Parathyroid adenoma (tissue), 2 donors: ENCODE measurements at regions not wholly inside any gene's neighbourhood (a gene's known extent, or its start where the extent isn't known, plus 50 kb on each side); places are given as distances from the start of the nearest gene placed in this dataset.

ENCODE experiments used
- H2AFZ ChIP-seq: fragments of 300-600 bp; sonication (generic); one replicate; pipeline ENCODE4 v1.7.0; 2017; ENCODE audit warnings: antibody characterized with exemption, mild to moderate bottlenecking
- H3K27ac ChIP-seq: fragments of 300-600 bp; sonication (generic); one replicate; pipeline ENCODE4 v1.7.0; 2017
- H3K27me3 ChIP-seq: fragments of 300-600 bp; sonication (generic); one replicate; pipeline ENCODE4 v1.7.0; 2017; ENCODE audit warnings: low read length; ENCODE audit not compliant: control insufficient read depth, insufficient read depth
- H3K36me3 ChIP-seq: fragments of 300-600 bp; sonication (generic); one replicate; pipeline ENCODE4 v1.7.0; 2017; ENCODE audit warnings: low read length; ENCODE audit not compliant: control insufficient read depth, insufficient read depth
- H3K4me1 ChIP-seq: fragments of 300-600 bp; sonication (generic); one replicate; pipeline ENCODE4 v1.7.0; 2017; ENCODE audit warnings: control low read depth
- H3K4me2 ChIP-seq: fragments of 300-600 bp; sonication (generic); one replicate; pipeline ENCODE4 v1.7.0; 2017; ENCODE audit warnings: low read length
- H3K4me3 ChIP-seq: fragments of 300-600 bp; sonication (generic); one replicate; pipeline ENCODE4 v1.7.0; 2017; ENCODE audit warnings: low read depth, low read length
- H3K79me2 ChIP-seq: fragments of 300-600 bp; sonication (generic); one replicate; pipeline ENCODE4 v1.7.0; 2017; ENCODE audit warnings: control low read depth
- H3K9ac ChIP-seq: fragments of 300-600 bp; sonication (generic); one replicate; pipeline ENCODE4 v1.7.0; 2017; ENCODE audit warnings: mild to moderate bottlenecking
- H3K9me3 ChIP-seq: fragments of 300-600 bp; sonication (generic); one replicate; pipeline ENCODE4 v1.7.0; 2017; ENCODE audit warnings: low read length; ENCODE audit not compliant: control insufficient read depth
- CTCF ChIP-seq: fragments of 300-600 bp; sonication (generic); IDR thresholded peaks from one replicate; pipeline ENCODE4 v1.7.0; 2017; ENCODE audit warnings: antibody characterized with exemption, mild to moderate bottlenecking
- donor health status: primary hyperparathyroidism.

DNA sequence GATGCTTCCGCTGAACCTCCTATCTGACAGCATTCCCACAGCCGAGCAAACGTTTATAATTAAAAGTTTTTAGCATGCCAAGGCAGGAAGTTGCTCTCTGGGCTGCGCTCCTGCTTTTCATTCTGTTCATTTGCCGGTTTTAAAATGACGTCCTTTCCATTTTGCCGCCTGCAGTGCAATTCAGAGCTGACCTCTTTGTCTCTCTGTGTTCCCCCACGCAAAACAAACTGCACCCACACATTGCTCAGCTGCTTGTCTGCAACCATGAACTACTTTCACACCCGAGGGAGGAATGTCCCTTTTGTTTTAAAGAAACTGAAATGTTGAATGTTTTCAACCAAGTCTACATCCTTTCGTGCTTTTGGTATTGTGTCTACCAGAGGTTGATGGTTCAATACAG is 416.5 kb downstream of the EFNB2 start:
- no peak overlapping the region for H3K27ac ChIP-seq
- no peaks in the 10 kb centered on the region for H3K27me3 ChIP-seq
- H3K36me3 ChIP-seq = no peaks in the 10 kb centered on the region
- no peaks in the 10 kb centered on the region for H3K4me1 ChIP-seq
- H3K4me3 ChIP-seq = no peak overlapping the region
- no peaks in the 10 kb centered on the region for H3K79me2 ChIP-seq
- H3K4me2 ChIP-seq = no peak overlapping the region
- no peak overlapping the region for H2AFZ ChIP-seq
- no peak for TF ChIP-seq CTCF
- H3K9ac ChIP-seq = no peak overlapping the region
- no peaks in the 10 kb centered on the region for H3K9me3 ChIP-seq

DNA sequence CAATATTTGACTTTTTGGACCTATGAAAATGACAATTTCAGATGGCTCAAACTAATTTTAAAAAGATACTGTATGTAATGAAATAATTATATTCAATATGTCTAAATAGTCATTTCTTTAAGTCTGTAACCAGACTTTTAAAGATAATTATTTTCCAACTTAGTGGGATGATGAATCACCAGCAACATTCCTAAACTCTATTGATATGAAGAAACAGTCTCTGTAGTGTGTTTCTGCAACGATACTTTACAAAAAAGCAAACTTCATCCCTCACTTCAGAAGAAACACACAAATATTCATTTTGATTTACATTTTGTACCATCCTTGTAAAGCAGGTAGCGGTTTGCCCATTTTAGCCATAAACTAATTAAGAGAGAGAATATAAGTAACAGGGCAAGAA is 417.4 kb downstream of the EFNB2 start:
- H3K4me3 ChIP-seq = no peak overlapping the region
- H3K27ac ChIP-seq = no peak overlapping the region
- TF ChIP-seq CTCF = no peak
- H3K27me3 ChIP-seq = no peaks in the 10 kb centered on the region
- H3K79me2 ChIP-seq = no peaks in the 10 kb centered on the region
- H3K4me1 ChIP-seq = no peaks in the 10 kb centered on the region
- H3K4me2 ChIP-seq = no peak overlapping the region
- no peak overlapping the region for H3K9ac ChIP-seq
- H3K9me3 ChIP-seq = no peaks in the 10 kb centered on the region
- H2AFZ ChIP-seq = no peak overlapping the region
- H3K36me3 ChIP-seq = no peaks in the 10 kb centered on the region

DNA sequence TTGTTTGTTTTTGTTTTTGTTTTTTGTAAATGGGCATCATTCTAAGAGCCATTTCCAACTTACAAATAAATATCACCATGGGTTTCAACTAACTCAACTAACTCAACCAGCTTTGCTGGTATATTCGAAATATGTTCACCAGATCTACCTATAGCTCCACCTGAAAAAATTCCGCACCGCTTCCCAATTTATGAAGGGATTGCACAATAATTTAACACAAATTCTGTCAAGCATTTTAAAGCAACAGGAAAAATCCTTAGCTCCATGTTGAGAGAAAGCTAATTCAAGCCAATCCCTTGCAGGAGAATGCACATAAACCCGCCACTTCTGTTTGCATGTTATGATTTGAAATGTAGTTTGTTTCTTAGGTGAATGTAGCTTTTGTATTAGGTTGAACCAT is 417.8 kb downstream of the EFNB2 start:
- Histone ChIP-seq H3K9me3 (no peaks in the 10 kb centered on the region), H3K27ac (no peak overlapping the region), H3K4me1 (no peaks in the 10 kb centered on the region), H3K27me3 (no peaks in the 10 kb centered on the region), H3K79me2 (no peaks in the 10 kb centered on the region), H3K4me2 (no peak overlapping the region), H3K36me3 (no peaks in the 10 kb centered on the region), H3K4me3 (no peak overlapping the region), H2AFZ (no peak overlapping the region), H3K9ac (no peak overlapping the region)
- TF ChIP-seq CTCF = no peak

GRCh38 chr13:106117035-106117434 is 418.4 kb downstream of the EFNB2 start:
- H3K36me3 ChIP-seq = no peaks in the 10 kb centered on the region
- H3K4me2 ChIP-seq = no peak overlapping the region
- no peaks in the 10 kb centered on the region for H3K79me2 ChIP-seq
- no peaks in the 10 kb centered on the region for H3K4me1 ChIP-seq
- H2AFZ ChIP-seq = no peak overlapping the region
- TF ChIP-seq CTCF = no peak
- no peak overlapping the region for H3K4me3 ChIP-seq
- H3K27ac ChIP-seq = no peak overlapping the region
- H3K9ac ChIP-seq = no peak overlapping the region
- H3K9me3 ChIP-seq = no peaks in the 10 kb centered on the region
- no peaks in the 10 kb centered on the region for H3K27me3 ChIP-seq

- no peak for TF ChIP-seq CTCF
- Histone ChIP-seq H3K4me3 (no peak overlapping the region), H2AFZ (no peak overlapping the region), H3K9me3 (no peaks in the 10 kb centered on the region), H3K9ac (no peak overlapping the region), H3K4me1 (no peaks in the 10 kb centered on the region), H3K27me3 (no peaks in the 10 kb centered on the region), H3K36me3 (no peaks in the 10 kb centered on the region), H3K27ac (no peak overlapping the region), H3K4me2 (no peak overlapping the region), H3K79me2 (no peaks in the 10 kb centered on the region)
These were observed 420.4 kb downstream of the EFNB2 start for GRCh38 chr13:106115081-106115480.
